Retina (tissue), 1 donor: ENCODE measurements at regions not wholly inside any gene's neighbourhood (a gene's known extent, or its start where the extent isn't known, plus 50 kb on each side); places are given as distances from the start of the nearest gene placed in this dataset.
A peak's percentile ranks its signal among the peaks of the same experiment; 100 is the strongest.

ENCODE experiments used
- DNase-seq: peaks from one replicate; pipeline ENCODE4 v3.0.0-alpha.2; 2016

DNA sequence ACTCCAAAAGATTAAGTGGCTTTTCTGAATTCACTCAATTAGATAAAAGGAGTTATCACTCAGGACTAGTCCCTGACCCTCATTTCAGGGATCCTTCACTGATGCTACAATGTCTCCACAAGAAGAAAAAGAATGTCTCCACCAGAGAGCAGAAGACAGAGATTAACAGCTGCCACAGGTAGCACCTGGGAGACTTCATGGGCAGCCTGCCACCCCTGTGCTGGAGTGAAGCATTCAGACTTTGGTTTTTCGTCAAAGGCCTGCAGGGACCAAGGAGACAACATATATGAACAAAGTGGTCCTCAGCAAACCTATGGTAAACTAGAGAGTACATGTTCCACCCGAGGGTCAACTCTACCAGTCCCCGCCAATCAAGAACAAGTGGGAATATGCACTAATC, 197.0 kb upstream of the ACVR2A start:
- no peak for DNase-seq

GRCh38 chr2:147646818-147647468, 197.9 kb upstream of the ACVR2A start:
- no peak for DNase-seq

- DNase-seq, result peak; percentile 20
These were observed 200.3 kb upstream of the ACVR2A start for GRCh38 chr2:147644491-147644890.

- no peak for DNase-seq
These were observed 202.1 kb upstream of the ACVR2A start for GRCh38 chr2:147642765-147643164.

DNA sequence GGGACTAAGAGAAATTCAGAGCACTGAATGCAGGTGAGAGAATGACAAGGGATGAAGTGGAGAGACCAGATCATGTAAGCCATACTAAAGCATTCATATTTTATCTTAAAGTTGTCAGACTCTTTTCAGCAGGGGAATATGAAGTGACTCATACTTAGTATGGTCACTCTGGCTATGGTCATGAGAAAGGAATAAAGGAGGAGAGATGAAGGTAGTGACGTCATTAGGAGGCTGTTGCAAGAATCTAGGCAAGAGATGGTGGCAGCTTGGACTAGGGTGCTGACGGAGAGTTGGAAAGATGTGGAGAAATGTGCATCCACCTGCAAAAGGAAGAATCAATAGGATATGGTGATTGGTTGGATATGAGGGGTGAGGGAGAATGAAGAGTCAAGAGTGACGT, 203.2 kb upstream of the ACVR2A start:
- no peak for DNase-seq

- no peak for DNase-seq
These were observed 204.9 kb upstream of the ACVR2A start for GRCh38 chr2:147639891-147640290.

- no peak for DNase-seq
These were observed 205.4 kb upstream of the ACVR2A start for GRCh38 chr2:147639386-147639785.

GRCh38 chr2:147636886-147637285, 207.9 kb upstream of the ACVR2A start:
- no peak for DNase-seq

DNA sequence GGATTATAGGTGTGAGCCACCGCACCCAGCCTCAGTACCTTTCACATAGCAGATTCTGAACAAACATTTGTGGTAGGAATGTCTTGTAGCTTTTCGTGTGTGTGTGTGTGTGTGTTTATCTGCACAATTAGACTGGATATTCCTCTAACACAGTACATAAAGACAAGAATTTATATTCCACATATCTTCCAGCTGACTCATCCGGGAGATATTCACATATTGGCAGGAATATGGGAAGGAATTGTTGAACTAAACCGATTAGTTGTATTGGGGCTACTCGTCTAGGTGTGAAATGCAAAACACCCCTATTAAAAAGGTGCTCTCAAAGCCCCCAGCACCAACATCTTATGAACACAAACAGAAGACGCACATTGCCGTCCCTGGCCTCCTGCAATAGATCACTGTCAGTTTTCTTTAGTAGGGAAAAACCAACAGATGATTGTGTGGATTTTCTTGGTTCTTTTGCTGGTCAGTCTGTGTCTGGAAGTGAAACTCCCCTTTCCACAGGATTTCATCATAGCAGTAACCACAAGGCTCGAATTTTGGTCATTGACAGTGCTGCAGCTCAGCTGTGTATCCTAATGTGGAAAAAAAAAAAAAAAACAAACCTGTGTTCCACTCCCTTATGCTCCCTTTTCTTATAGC, 208.5 kb upstream of the ACVR2A start:
- DNase-seq, result no peak

- DNase-seq, result no peak
These were observed 210.0 kb upstream of the ACVR2A start for GRCh38 chr2:147634826-147635225.

DNA sequence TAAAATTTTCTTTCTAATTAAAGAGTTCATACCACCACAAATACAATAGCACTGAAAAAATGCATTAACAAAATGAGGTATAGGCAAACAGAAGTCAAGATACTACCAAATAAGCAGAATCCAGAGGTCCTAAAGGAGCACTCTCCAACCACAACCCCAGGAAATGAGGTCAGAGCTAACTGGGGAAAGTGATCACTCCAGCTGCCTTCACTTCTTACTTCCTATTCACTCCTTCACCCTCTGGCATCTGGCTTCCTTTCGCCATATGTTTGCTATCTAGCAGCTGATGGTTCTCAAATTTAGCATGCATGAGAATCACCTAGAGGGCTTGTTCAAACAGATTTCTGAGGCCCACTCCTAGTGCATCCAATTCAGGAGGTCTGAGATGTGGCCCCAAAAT, 212.6 kb upstream of the ACVR2A start:
- DNase-seq, result no peak

GRCh38 chr2:147631294-147631693, 213.5 kb upstream of the ACVR2A start:
- DNase-seq, result no peak

- DNase-seq, result no peak
These were observed 214.2 kb upstream of the ACVR2A start for GRCh38 chr2:147630585-147630984.

GRCh38 chr2:147628971-147629421, 215.8 kb upstream of the ACVR2A start:
- DNase-seq, result no peak

DNA sequence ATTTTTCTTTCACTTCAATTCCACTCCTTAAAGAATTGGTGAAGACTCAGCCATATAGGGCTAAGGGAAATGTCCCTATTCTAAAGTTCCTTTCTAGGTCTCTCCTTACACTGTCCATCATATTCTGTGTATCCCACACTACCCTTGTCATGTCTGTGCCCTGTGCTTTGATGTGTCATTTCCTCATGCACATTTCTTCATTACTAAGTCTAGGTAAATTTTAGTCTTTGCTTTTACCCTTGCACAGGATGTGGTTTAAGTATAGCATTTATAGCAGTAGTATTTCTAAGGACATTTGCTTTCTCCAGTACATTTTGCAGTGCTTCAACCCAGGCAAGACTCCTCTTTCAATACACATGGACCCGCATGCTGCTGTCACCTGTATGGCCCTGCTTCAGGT, 221.5 kb upstream of the ACVR2A start:
- no peak for DNase-seq

DNA sequence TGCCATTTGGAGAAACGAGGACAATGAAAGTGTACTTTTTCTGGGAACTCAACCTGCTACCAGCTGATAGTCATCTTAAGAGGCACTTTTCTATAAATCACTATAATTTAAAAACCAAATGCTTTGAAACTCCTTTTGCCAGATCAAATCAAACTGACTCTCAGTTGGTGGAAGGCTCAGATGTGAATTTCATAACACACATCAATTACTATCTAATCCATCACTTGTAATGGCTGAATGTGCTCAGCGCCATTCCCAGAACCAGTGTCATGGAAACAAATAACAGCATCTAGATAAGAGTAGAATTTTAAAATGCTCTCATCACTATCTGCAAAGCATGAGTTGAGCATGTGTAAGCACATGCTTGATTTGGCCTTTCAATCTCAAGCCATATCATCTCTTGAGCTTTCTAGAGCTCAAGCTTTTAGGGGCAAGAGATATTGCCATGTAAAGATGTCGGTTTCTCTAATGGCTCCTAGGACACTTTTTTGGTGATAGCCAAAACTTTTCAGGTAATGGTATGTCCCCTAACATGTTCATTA, 223.1 kb upstream of the ACVR2A start:
- no peak for DNase-seq

- DNase-seq, result no peak
These were observed 225.0 kb upstream of the ACVR2A start for GRCh38 chr2:147619808-147620207.

- peak; percentile 12 for DNase-seq
These were observed 229.1 kb upstream of the ACVR2A start for GRCh38 chr2:147615726-147616125.

- peak; percentile 60 for DNase-seq
These were observed 229.8 kb upstream of the ACVR2A start for GRCh38 chr2:147614979-147615470.

GRCh38 chr2:147614471-147614870, 230.4 kb upstream of the ACVR2A start:
- DNase-seq, result peak; percentile 32

GRCh38 chr2:147610496-147611040, 234.3 kb upstream of the ACVR2A start:
- no peak for DNase-seq

DNA sequence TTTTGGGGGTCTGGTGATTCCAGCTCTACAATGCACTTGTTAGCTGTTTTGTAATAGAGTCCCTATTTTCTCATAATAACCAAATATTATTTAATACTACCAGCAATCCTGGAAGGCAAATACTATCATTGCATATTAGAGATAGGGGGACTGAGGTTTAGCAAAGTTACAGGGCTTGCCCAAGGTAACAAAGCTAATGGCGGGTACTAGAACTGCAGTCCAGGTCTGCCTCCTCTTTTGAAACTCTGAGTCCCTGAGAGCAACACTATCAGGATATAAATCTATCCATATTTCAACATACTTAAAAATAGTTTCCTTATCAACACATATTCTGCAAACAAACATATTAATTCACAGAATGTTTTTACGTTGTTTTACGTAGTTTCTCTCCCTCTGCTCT, 235.5 kb upstream of the ACVR2A start:
- DNase-seq, result no peak

GRCh38 chr2:147607379-147607778, 237.4 kb upstream of the ACVR2A start:
- DNase-seq, result no peak

GRCh38 chr2:147603876-147604275, 241.0 kb upstream of the ACVR2A start:
- DNase-seq, result no peak
